ENCODE measurements at regions not wholly inside any gene's neighbourhood (a gene's known extent, or its start where the extent isn't known, plus 50 kb on each side); places are given as distances from the start of the nearest gene placed in this dataset.

DNA sequence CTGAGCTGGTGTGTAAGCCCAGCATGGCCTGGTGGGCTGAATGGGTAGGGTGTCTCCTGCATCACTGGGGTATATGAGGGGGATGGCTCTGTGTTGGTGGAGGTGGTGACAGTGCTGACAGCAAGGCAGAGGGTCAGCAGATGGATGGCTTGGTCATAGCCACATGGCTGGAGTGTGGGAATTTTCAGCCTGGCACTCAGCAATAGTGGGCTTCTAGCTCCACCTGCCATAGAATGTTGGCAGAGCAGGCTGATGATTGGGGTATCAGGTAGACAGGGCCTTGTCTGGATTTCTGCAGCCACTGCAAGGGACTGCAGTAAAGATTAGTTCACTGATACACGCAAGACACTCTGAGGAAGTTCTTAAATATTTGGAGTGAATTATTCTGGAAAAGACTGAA lies 137.5 kb upstream of the BACH2 start:
- DNase-seq (ENCODE audit: low read depth), result no peak
- TF ChIP-seq, protein P1, sequence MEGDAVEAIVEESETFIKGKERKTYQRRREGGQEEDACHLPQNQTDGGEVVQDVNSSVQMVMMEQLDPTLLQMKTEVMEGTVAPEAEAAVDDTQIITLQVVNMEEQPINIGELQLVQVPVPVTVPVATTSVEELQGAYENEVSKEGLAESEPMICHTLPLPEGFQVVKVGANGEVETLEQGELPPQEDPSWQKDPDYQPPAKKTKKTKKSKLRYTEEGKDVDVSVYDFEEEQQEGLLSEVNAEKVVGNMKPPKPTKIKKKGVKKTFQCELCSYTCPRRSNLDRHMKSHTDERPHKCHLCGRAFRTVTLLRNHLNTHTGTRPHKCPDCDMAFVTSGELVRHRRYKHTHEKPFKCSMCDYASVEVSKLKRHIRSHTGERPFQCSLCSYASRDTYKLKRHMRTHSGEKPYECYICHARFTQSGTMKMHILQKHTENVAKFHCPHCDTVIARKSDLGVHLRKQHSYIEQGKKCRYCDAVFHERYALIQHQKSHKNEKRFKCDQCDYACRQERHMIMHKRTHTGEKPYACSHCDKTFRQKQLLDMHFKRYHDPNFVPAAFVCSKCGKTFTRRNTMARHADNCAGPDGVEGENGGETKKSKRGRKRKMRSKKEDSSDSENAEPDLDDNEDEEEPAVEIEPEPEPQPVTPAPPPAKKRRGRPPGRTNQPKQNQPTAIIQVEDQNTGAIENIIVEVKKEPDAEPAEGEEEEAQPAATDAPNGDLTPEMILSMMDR (IDR thresholded peaks at IDR 0.05; ENCODE audit: low read depth, low read length), result no peak
- no peak for TF ChIP-seq MYC (IDR thresholded peaks at IDR 0.05; ENCODE audit: low read depth, low read length)

GRCh38 chr6:90432937-90433336 lies 136.3 kb upstream of the BACH2 start:
- H3K4me3 ChIP-seq (ENCODE audit: low read depth, low read length), result no peak overlapping the region
- no peak for TF ChIP-seq MYC (IDR thresholded peaks at IDR 0.05; ENCODE audit: low read depth, low read length)
- TF ChIP-seq, protein P1 (IDR thresholded peaks at IDR 0.05; ENCODE audit: low read depth, low read length), result no peak
- TF ChIP-seq, protein P2, sequence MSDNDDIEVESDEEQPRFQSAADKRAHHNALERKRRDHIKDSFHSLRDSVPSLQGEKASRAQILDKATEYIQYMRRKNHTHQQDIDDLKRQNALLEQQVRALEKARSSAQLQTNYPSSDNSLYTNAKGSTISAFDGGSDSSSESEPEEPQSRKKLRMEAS (IDR thresholded peaks at IDR 0.05; ENCODE audit: low read depth, low read length), result no peak
- DNase-seq (ENCODE audit: low read depth), result no peak

More for the DNA sequence above, 137.5 kb upstream of the BACH2 start:
- H3K4me3 ChIP-seq (ENCODE audit: low read depth, low read length), result no peak overlapping the region

DNA sequence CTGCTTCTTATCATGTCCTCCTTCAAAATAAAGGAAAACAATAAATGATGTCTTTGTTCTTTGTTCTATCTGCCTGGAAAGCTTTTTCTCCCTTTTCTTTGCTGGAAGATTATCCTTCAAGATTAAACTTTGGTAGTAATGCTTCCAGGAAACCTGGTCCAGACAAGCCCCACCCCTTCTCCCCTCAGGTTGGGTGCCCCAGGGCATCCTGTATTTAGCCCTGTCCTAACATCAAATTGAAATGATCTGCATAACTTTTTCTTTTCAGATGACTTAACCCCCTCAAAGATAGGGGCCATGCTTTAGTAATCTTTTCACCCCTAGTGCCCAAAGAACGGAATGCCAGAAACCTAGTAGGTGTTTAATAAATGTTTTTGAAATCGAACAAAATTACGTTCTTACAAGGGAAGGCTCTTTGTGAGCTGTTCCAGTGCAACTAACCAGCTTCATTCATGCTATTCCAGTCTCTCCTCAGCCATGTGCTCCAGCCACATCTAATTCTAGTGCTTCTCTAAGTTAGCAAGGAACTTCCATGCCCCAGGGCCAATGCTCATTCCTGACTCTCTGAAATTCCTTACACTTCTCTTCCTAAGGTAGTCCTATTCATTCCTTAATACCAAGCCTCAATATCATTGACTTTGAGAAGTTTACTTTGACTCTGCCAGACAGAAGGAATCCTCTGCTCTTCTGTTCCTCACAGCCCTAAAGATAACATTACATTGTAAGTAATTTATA lies 135.6 kb upstream of the BACH2 start:
- TF ChIP-seq, protein P2 (IDR thresholded peaks at IDR 0.05; ENCODE audit: low read depth, low read length), result no peak
- TF ChIP-seq POLR2A (IDR thresholded peaks at IDR 0.05; ENCODE audit: extremely low read depth, insufficient read length), result no peak
- TF ChIP-seq, protein P1 (IDR thresholded peaks at IDR 0.05; ENCODE audit: low read depth, low read length), result no peak
- TF ChIP-seq MYC (IDR thresholded peaks at IDR 0.05; ENCODE audit: low read depth, low read length), result no peak
- no peak for DNase-seq (ENCODE audit: low read depth)
- no peak overlapping the region for H3K4me3 ChIP-seq (ENCODE audit: low read depth, low read length)

- TF ChIP-seq POLR2A (IDR thresholded peaks at IDR 0.05; ENCODE audit: extremely low read depth, insufficient read length), result no peak
- TF ChIP-seq, protein P2 (IDR thresholded peaks at IDR 0.05; ENCODE audit: low read depth, low read length), result no peak
- no peak for TF ChIP-seq MYC (IDR thresholded peaks at IDR 0.05; ENCODE audit: low read depth, low read length)
- TF ChIP-seq, protein P1 (IDR thresholded peaks at IDR 0.05; ENCODE audit: low read depth, low read length), result no peak
- H3K4me3 ChIP-seq (ENCODE audit: low read depth, low read length), result no peak overlapping the region
- DNase-seq (ENCODE audit: low read depth), result no peak
Observed at GRCh38 chr6:90431576-90431975, 134.9 kb upstream of the BACH2 start.

GRCh38 chr6:90429713-90430112 lies 133.1 kb upstream of the BACH2 start:
- TF ChIP-seq, protein P2 (IDR thresholded peaks at IDR 0.05; ENCODE audit: low read depth, low read length), result no peak
- TF ChIP-seq MYC (IDR thresholded peaks at IDR 0.05; ENCODE audit: low read depth, low read length) (no peak), POLR2A (IDR thresholded peaks at IDR 0.05; ENCODE audit: extremely low read depth, insufficient read length) (no peak)
- TF ChIP-seq, protein P1 (IDR thresholded peaks at IDR 0.05; ENCODE audit: low read depth, low read length), result no peak
- no peak overlapping the region for H3K4me3 ChIP-seq (ENCODE audit: low read depth, low read length)
- no peak for DNase-seq (ENCODE audit: low read depth)

DNA sequence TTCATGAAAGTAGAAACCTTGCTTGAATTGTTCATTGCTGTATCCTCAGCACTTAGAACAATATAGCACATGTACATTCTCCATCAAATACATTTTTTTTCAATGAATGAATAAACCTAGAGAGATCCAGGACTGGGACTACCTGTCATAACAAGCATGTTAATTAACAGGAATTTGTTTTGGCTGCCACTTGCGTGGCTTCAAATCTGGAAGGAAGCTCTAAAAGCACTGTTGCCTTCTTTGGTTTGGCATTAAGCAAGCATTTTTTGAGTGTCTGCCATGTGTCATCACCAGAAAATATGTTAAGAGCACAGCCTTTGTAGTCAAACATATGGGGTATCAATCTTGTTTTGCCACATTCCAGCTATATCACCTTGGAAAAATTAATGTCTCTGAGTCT lies 131.9 kb upstream of the BACH2 start:
- DNase-seq (ENCODE audit: low read depth), result no peak
- TF ChIP-seq, protein P1 (IDR thresholded peaks at IDR 0.05; ENCODE audit: low read depth, low read length), result no peak
- TF ChIP-seq MYC (IDR thresholded peaks at IDR 0.05; ENCODE audit: low read depth, low read length), result no peak
- TF ChIP-seq, protein P2 (IDR thresholded peaks at IDR 0.05; ENCODE audit: low read depth, low read length), result no peak
- TF ChIP-seq POLR2A (IDR thresholded peaks at IDR 0.05; ENCODE audit: extremely low read depth, insufficient read length), result no peak
- H3K4me3 ChIP-seq (ENCODE audit: low read depth, low read length), result no peak overlapping the region
